HG03558 (cell line): ENCODE measurements at regions not wholly inside any gene's neighbourhood (a gene's known extent, or its start where the extent isn't known, plus 50 kb on each side); places are given as distances from the start of the nearest gene placed in this dataset.

Source experiments
- ATAC-seq: cut with Tn5 transposase; IDR thresholded peaks from one replicate; pipeline ENCODE4 v1.9.1; 2021; ENCODE audit warnings: moderate number of reproducible peaks; ENCODE audit not compliant: unreplicated experiment; ENCODE audit errors: extremely low read depth

- no peak for ATAC-seq
These were observed 154.7 kb downstream of the FAM114A2 start for GRCh38 chr5:153883854-153884611.

DNA sequence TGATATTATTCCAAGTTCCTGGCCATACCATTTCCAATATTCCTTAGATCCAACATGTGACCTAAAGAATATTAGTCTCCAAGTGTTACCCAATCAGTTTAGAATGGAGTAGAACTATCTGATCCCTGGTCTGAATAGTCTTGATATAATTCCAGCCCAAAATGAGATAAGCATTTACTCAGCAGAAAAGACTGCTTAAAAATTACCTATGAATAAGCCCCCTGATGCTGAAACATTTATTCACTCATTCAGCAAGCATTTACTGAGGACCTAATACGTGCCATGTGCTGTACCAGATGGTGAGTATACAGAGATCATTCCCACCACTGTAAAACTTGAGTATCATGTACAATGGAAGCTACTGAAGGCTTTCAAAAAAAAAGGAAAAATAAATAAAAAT is 157.0 kb downstream of the FAM114A2 start:
- no peak for ATAC-seq

GRCh38 chr5:153880106-153880505 is 158.6 kb downstream of the FAM114A2 start:
- no peak for ATAC-seq

GRCh38 chr5:153879596-153879995 is 159.1 kb downstream of the FAM114A2 start:
- no peak for ATAC-seq

DNA sequence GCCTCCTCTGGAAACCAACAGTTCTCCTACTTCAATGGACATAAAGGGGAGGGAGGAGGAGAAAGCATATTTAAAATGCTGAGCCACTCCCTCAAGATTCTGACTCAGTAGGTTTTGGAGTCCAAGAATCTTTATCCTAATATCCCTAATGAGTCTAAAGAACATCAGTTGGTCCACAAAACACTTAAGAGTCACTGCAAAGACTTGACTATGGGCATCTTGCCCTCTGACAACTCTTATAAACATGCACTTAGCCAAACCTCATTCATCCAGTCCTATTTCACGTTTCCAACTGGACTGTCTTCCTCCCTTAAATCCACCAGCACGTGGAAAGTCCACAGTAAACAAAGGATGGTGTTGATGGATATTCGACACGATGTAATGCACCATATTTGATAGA is 172.5 kb downstream of the FAM114A2 start:
- ATAC-seq, result no peak

DNA sequence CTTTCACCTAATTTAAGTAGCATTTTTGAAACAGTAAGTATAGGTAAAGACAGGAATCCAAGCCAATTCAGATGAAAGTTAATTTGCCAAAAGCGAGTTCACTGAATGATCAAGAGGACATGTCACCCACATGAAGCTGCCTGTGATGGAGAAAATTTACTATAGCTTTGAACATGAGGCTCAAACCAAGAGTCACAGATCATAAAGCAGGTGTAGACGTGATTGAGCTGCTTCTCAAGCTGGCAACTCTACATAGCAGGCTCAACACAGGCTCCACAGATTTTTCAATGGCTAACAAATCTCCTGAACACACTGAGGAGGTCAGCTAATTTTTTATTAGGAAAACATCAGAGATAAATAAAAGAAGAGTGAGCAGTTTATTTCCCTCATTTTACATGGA is 173.7 kb downstream of the FAM114A2 start:
- ATAC-seq, result no peak

- no peak for ATAC-seq
These were observed 174.8 kb downstream of the FAM114A2 start for GRCh38 chr5:153863951-153864350.
